Mesothelial cell of epicardium (in vitro differentiated cells): ENCODE measurements at regions not wholly inside any gene's neighbourhood (a gene's known extent, or its start where the extent isn't known, plus 50 kb on each side); places are given as distances from the start of the nearest gene placed in this dataset.
A peak's percentile ranks its signal among the peaks of the same experiment; 100 is the strongest.
"Not testable (repeated sequence)": the region's sequence is repeated elsewhere in the genome, so short reads cannot be mapped to it uniquely, and the experiment has no call there.

Experiments
- DNase-seq, 2 experiments: peaks; one replicate each; pipeline ENCODE4 v3.0.0; 2021; ENCODE audit warnings: low spot score in 2 of 2; ENCODE audit not compliant: unreplicated experiment in 2 of 2
- H3K27ac Mint-ChIP-seq: 2 replicates; pipeline ENCODE4 v1.8.0; 2021; ENCODE audit warnings: mixed read lengths
- H3K27me3 Mint-ChIP-seq: 2 replicates; pipeline ENCODE4 v1.8.0; 2021; ENCODE audit warnings: low read depth, mixed read lengths
- H3K36me3 Mint-ChIP-seq: 2 replicates; pipeline ENCODE4 v1.8.0; 2021; ENCODE audit warnings: mixed read lengths
- H3K4me1 Mint-ChIP-seq: 2 replicates; pipeline ENCODE4 v1.8.0; 2021; ENCODE audit warnings: mixed read lengths
- H3K4me3 Mint-ChIP-seq: 2 replicates; pipeline ENCODE4 v1.8.0; 2021; ENCODE audit warnings: mild to moderate bottlenecking, moderate library complexity, mixed read lengths
- H3K9me3 Mint-ChIP-seq: 2 replicates; pipeline ENCODE4 v1.8.0; 2021; ENCODE audit warnings: mixed read lengths
- TF ChIP-seq, protein P1 (sequence below): fragments of 200-600 bp; sonication (generic); IDR thresholded peaks from one replicate; pipeline ENCODE4 v1.5.0; 2021; ENCODE audit warnings: antibody characterized with exemption; ENCODE audit not compliant: unreplicated experiment

DNA sequence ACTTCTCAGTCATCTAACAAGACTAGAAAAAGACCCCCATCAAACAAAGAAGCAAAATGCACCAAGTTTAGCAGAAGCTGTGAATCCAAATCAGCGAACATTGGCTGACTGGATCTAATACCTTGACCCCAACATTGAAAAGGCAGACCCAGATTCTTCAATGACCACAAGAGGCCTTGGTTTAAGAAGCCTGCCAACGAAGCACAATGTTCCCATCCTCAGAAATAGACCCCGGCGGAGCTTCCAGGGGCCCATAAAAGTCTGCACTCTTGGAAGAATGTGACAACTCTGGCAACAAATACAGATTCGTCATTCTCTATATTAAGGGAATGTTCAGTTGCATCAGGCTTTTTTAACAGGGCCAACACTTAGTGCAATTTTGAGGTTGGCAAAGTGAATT is 112.8 kb upstream of the BCL6 start:
- Mint-ChIP-seq H3K4me1 (no peaks in the 10 kb centered on the region), H3K27me3 (no peaks in the 10 kb centered on the region)

GRCh38 chr3:187858711-187859110 is 113.4 kb upstream of the BCL6 start:
- no peak overlapping the region for H3K27ac Mint-ChIP-seq
- peaks cover 16% of the 10 kb centered on the region for H3K9me3 Mint-ChIP-seq
- no peaks in the 10 kb centered on the region for H3K27me3 Mint-ChIP-seq
- H3K4me1 Mint-ChIP-seq = no peaks in the 10 kb centered on the region
- no peak overlapping the region for H3K4me3 Mint-ChIP-seq
- H3K36me3 Mint-ChIP-seq = peaks cover 6% of the 10 kb centered on the region
- no peak for DNase-seq
- TF ChIP-seq, protein P1, sequence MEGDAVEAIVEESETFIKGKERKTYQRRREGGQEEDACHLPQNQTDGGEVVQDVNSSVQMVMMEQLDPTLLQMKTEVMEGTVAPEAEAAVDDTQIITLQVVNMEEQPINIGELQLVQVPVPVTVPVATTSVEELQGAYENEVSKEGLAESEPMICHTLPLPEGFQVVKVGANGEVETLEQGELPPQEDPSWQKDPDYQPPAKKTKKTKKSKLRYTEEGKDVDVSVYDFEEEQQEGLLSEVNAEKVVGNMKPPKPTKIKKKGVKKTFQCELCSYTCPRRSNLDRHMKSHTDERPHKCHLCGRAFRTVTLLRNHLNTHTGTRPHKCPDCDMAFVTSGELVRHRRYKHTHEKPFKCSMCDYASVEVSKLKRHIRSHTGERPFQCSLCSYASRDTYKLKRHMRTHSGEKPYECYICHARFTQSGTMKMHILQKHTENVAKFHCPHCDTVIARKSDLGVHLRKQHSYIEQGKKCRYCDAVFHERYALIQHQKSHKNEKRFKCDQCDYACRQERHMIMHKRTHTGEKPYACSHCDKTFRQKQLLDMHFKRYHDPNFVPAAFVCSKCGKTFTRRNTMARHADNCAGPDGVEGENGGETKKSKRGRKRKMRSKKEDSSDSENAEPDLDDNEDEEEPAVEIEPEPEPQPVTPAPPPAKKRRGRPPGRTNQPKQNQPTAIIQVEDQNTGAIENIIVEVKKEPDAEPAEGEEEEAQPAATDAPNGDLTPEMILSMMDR = no peak

More for the DNA sequence above, 112.8 kb upstream of the BCL6 start:
- no peak overlapping the region for H3K4me3 Mint-ChIP-seq
- DNase-seq = no peak
- H3K27ac Mint-ChIP-seq = no peak overlapping the region
- TF ChIP-seq, protein P1 = no peak
- peaks cover 6% of the 10 kb centered on the region for H3K36me3 Mint-ChIP-seq
- H3K9me3 Mint-ChIP-seq = peaks cover 16% of the 10 kb centered on the region

GRCh38 chr3:187862701-187863277 is 117.5 kb upstream of the BCL6 start:
- H3K27ac Mint-ChIP-seq = peak overlapping the region; percentile 79
- H3K27me3 Mint-ChIP-seq, DNase-seq, H3K36me3 Mint-ChIP-seq, H3K4me1 Mint-ChIP-seq: not testable (repeated sequence)
- H3K9me3 Mint-ChIP-seq = peaks cover 23% of the 10 kb centered on the region
- H3K4me3 Mint-ChIP-seq = peak overlapping the region; percentile 83

DNA sequence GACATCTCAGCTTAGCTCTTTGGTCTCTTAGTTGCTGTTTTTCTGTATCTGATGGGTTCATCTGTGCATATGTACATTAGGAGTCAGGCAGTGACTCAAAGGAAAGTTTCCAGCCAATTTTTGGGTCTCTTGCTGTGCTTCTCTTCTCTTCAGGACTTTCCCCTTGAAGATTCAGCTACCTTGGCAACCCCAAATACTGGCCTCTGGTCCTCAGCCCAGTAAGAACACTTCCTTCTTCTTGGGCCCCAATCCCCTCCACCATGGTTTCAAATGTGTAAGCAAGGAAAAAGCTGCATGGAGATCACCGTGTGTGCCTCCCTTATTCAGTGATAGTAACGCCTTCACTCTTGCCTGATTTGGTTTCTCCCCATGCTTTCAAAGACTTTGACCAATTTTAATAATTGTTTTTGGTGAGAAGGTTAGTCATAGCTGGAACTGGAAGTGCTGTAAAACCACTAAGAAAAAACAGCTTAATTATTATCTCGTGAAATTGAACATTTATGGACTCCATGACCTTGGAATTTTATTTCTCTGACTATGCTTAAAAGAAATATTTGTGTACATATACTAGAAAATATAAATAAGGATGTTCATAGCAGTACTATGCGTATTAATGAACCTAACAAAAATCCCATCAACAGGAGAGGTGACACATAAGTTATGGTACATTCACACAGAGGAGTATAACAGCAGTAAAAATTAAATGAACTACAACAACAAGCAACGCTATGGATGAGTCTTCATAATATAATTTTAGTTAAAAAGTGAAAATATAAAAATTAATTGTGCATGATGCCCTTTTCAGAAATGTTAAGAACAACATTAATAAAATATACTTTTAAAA is 125.3 kb upstream of the BCL6 start:
- Mint-ChIP-seq H3K36me3 (peaks cover 2% of the 10 kb centered on the region), H3K4me1 (no peaks in the 10 kb centered on the region), H3K9me3 (peaks cover 9% of the 10 kb centered on the region), H3K27ac (no peak overlapping the region), H3K4me3 (no peak overlapping the region), H3K27me3 (no peaks in the 10 kb centered on the region)
- DNase-seq = no peak
- TF ChIP-seq, protein P1 = no peak

DNA sequence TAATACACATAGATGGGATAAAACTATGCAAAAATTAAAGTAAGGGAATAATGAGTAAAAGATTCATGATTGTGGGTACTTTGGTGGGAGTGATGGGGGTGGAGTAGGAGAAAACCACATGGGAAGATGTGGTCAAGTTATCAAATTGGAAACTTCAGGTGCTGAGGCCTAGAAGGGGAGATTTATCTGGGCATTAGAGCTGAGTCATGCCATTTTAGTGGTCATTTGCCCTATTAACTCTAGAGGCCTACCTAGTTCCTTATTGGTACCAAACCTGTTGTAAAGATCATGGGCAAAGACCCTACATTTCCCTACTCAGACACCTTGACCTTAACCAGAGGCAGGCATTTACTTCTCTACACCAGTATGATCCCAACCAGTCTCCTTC is 125.9 kb upstream of the BCL6 start:
- no peaks in the 10 kb centered on the region for H3K27me3 Mint-ChIP-seq
- H3K36me3 Mint-ChIP-seq = peaks cover 2% of the 10 kb centered on the region
- TF ChIP-seq, protein P1 = no peak
- DNase-seq = no peak
- no peaks in the 10 kb centered on the region for H3K4me1 Mint-ChIP-seq
- H3K4me3 Mint-ChIP-seq = no peak overlapping the region
- H3K9me3 Mint-ChIP-seq = peaks cover 9% of the 10 kb centered on the region
- H3K27ac Mint-ChIP-seq = no peak overlapping the region

DNA sequence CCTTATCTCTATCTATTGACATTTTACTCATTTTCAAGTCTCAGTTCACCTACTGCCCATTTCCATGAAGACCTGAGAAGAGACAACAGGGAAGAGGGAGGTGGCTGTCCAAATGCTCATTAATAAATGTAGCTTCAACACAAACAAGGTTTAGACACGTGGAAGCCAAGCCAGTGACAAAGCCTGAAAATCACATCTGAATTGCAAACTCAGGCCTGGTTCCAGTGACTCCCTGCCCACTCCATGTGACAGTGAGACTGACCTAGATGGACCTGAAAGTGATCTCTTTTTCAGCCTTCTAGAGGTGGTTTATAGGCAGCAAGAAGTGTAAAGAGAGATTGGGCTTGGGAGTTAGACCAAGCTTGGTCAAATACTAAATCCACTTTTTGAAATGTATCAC is 126.6 kb upstream of the BCL6 start:
- Mint-ChIP-seq H3K27me3 (no peaks in the 10 kb centered on the region), H3K9me3 (peaks cover 9% of the 10 kb centered on the region), H3K4me3 (no peak overlapping the region), H3K27ac (no peak overlapping the region), H3K36me3 (peaks cover 2% of the 10 kb centered on the region), H3K4me1 (no peaks in the 10 kb centered on the region)
- DNase-seq = no peak
- TF ChIP-seq, protein P1 = no peak
